C4-2B (cell line): ENCODE measurements at regions not wholly inside any gene's neighbourhood (a gene's known extent, or its start where the extent isn't known, plus 50 kb on each side); places are given as distances from the start of the nearest gene placed in this dataset.
"Not testable (repeated sequence)": the region's sequence is repeated elsewhere in the genome, so short reads cannot be mapped to it uniquely, and the experiment has no call there.

ENCODE experiments used
- H3K27ac ChIP-seq: fragments of 450-650 bp; 2 replicates; pipeline ENCODE4 v1.5.1; 2017
- CTCF ChIP-seq: fragments of 450-650 bp; conservative IDR thresholded peaks from 2 replicates; pipeline ENCODE4 v1.5.1; 2017; ENCODE audit warnings: mild to moderate bottlenecking
- ZFX ChIP-seq: fragments of 450-650 bp; IDR thresholded peaks from 2 replicates; pipeline ENCODE4 v1.6.1; 2017

- TF ChIP-seq CTCF (no peak), ZFX (no peak)
- H3K27ac ChIP-seq: no peak overlapping the region
These were observed 212.1 kb downstream of the CHIC2 start for GRCh38 chr4:53852343-53852742.

DNA sequence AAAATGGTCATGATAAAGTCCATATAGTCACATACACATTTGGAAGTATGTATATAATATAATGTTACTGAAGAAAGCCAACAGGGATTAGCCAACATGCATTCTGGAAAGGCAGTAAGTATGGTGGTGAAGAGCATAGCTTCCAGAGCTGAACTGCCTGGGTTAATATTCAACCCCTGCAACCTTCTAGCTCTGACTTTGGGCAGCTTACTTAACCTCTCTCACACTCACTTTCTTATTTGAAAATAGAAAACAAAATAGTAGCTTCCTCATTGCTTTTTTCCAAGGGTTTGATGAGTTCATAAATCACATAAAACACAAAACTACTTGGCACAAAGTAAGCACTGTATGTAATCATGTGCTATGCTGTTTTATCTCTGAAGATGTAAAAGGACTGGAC lies 216.4 kb downstream of the CHIC2 start:
- TF ChIP-seq ZFX (no peak), CTCF (no peak)
- H3K27ac ChIP-seq: no peak overlapping the region

- TF ChIP-seq CTCF (no peak), ZFX (no peak)
- H3K27ac ChIP-seq: no peak overlapping the region
These were observed 219.9 kb downstream of the CHIC2 start for GRCh38 chr4:53844551-53844950.

GRCh38 chr4:53844133-53844532 lies 220.3 kb downstream of the CHIC2 start:
- no peak overlapping the region for H3K27ac ChIP-seq
- TF ChIP-seq ZFX: no peak
- TF ChIP-seq CTCF: no peak

DNA sequence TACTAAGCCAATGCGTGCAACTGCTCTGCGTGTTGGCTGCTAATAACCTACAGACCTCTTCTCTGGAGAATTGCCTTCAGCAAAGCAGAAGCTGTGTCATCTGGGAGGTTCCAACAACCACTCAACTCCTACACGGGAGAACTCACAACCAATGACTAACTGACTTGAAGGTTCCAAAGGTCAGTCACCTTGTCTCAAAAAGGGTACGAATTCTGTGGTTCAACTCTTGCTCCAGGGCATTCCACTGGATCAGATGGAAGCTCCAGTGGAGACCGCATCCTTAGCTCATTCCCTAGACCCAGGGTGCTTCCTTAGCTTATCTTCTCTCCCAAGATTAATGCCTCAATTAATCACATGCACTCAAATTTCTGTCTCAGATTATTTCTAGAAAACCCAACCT lies 222.7 kb downstream of the CHIC2 start:
- no peak for TF ChIP-seq ZFX
- no peak for TF ChIP-seq CTCF
- no peak overlapping the region for H3K27ac ChIP-seq

GRCh38 chr4:53840643-53841042 lies 223.8 kb downstream of the CHIC2 start:
- no peak overlapping the region for H3K27ac ChIP-seq

DNA sequence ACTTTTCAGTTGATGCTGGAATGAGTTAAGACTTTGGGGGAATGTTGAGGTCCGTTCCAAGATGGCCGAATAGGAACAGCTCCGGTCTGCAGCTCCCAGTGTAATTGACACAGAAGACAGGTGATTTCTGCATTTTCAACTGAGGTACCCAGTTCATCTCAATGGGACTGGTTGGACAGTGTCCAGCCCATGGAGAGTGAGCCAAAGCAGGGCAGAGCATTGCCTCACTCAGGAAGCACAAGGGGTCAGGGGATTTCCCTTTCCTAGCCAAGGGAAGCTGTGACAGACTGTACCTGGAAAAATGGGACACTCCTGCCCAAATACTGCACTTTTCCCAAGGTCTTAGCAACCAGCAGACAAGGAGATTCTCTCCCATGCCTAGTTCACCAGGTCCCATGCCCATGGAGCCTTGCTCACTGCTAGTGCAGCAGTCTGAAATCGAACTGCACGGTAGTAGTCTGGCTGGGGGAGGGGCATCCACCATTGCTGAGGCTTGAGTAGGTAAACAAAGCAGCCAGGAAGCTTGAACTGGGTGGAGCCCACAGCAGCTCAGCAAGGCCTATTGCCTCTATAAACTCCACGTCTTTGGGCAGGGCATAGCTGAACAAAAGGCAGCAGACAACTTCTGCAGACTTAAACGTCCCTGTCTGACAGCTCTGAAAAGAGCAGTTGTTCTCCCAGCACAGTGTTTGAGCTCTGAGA lies 231.0 kb downstream of the CHIC2 start:
- H3K27ac ChIP-seq: not testable (repeated sequence)

More at GRCh38 chr4:53840643-53841042, 223.8 kb downstream of the CHIC2 start:
- no peak for TF ChIP-seq CTCF
- no peak for TF ChIP-seq ZFX

DNA sequence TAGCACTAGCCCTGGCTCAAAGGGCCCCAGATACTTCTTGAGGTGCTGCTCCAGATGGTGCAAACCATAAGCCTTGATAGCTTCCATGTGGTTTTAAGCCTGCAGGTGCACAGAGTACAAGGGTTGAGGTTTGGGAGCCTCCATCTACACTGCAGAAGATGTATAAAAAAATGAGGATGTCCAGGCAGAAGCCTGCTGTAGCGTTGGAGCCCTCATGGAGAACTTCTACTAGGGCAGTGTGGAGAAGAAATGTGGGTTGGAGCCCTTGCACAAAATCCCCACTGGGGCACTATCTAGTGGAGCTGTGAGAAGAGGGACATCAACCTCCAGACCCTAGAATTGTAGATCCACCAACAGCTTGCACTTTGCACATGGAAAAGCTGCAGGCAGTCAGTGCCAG lies 231.9 kb downstream of the CHIC2 start:
- TF ChIP-seq CTCF (no peak), ZFX (no peak)
- H3K27ac ChIP-seq: no peak overlapping the region
